Transverse colon (tissue), 4 donors: ENCODE measurements at regions not wholly inside any gene's neighbourhood (a gene's known extent, or its start where the extent isn't known, plus 50 kb on each side); places are given as distances from the start of the nearest gene placed in this dataset.

Experiments
- DNase-seq: peaks from one replicate; pipeline ENCODE4 v3.0.0-alpha.2; 2019
- H3K27ac ChIP-seq, 4 donors: fragments of 200-600 bp; sonication (generic); 2 replicates each; pipeline ENCODE4 v1.5.1; 2016 to 2018; ENCODE audit warnings: inconsistent platforms in 4 of 4
- H3K27me3 ChIP-seq: fragments of 200-600 bp; sonication (generic); 2 replicates; pipeline ENCODE4 v1.5.1; 2017; ENCODE audit warnings: inconsistent platforms
- H3K36me3 ChIP-seq, 4 donors: fragments of 200-600 bp; sonication (generic); 2 replicates each; pipeline ENCODE4 v1.5.1; 2017 to 2019; ENCODE audit warnings: inconsistent platforms in 4 of 4
- H3K4me1 ChIP-seq, 4 donors: fragments of 200-600 bp; sonication (generic); 2 replicates each; pipeline ENCODE4 v1.5.1; 2017 to 2020; ENCODE audit warnings: inconsistent platforms in 4 of 4
- H3K4me3 ChIP-seq, 4 donors: fragments of 200-600 bp; sonication (generic); 1 replicate in 1 of 4; 2 replicates in 3 of 4; pipeline versions ENCODE4 v1.5.1 to v1.6.1; 2017 to 2019; ENCODE audit warnings: inconsistent platforms in 4 of 4
- H3K9me3 ChIP-seq, 2 donors: fragments of 200-600 bp; sonication (generic); 2 replicates each; pipeline ENCODE4 v1.5.1; 2017 to 2019; ENCODE audit warnings: inconsistent platforms in 2 of 2
- EP300 ChIP-seq: sonication (generic); formaldehyde crosslinking; IDR thresholded peaks from one replicate; pipeline ENCODE4 v1.6.1; 2017; ENCODE audit warnings: antibody characterized with exemption, low read depth
- POLR2A ChIP-seq: fragments of 450-650 bp; IDR thresholded peaks from one replicate; pipeline ENCODE4 v1.6.1; 2016; ENCODE audit warnings: antibody characterized with exemption, mild to moderate bottlenecking, moderate library complexity
- POLR2AphosphoS5 ChIP-seq, 3 donors: sonication (generic); formaldehyde crosslinking; IDR thresholded peaks; one replicate each; pipeline ENCODE4 v1.6.1; 2016; ENCODE audit warnings: antibody characterized with exemption in 3 of 3
- WGBS, 2 donors: methylation state at CpG; one replicate each; pipeline ENCODE4 v1.1.5; 2018; ENCODE audit warnings: low coverage in 1 of 2; 5-methylcytosine and 5-hydroxymethylcytosine counted together
- in situ Hi-C, 4 donors: fragments of 200-750 bp; cut with MboI; loops; one replicate each; pipeline versions ENCODE4 v1.15.0 to v1.15.1; 2017; ENCODE audit warnings: low sequenced_read_pairs in 3 of 4, low pct_ligation_motif_present in 1 of 4, low pct_unique_long_range_greater_than_20kb in 1 of 4
- intact Hi-C: fragments of 100-400 bp; cut with DNase I; formaldehyde crosslinking; loops from one replicate; pipeline ENCODE4 v1.15.1; 2023; ENCODE audit warnings: low total_unique reads
- TF ChIP-seq, protein P1 (sequence below), 5 experiments: fragments of 200-600 bp in 3 of 5; fragments of 450-650 bp in 2 of 5; sonication (generic) in 3 of 5; IDR thresholded peaks; 1 replicate in 2 of 5; 2 replicates in 3 of 5; pipeline ENCODE4 v1.5.1; 2016 to 2017; ENCODE audit warnings: antibody characterized with exemption in 5 of 5, inconsistent platforms in 3 of 5, mild to moderate bottlenecking in 2 of 5, moderate library complexity in 1 of 5

DNA sequence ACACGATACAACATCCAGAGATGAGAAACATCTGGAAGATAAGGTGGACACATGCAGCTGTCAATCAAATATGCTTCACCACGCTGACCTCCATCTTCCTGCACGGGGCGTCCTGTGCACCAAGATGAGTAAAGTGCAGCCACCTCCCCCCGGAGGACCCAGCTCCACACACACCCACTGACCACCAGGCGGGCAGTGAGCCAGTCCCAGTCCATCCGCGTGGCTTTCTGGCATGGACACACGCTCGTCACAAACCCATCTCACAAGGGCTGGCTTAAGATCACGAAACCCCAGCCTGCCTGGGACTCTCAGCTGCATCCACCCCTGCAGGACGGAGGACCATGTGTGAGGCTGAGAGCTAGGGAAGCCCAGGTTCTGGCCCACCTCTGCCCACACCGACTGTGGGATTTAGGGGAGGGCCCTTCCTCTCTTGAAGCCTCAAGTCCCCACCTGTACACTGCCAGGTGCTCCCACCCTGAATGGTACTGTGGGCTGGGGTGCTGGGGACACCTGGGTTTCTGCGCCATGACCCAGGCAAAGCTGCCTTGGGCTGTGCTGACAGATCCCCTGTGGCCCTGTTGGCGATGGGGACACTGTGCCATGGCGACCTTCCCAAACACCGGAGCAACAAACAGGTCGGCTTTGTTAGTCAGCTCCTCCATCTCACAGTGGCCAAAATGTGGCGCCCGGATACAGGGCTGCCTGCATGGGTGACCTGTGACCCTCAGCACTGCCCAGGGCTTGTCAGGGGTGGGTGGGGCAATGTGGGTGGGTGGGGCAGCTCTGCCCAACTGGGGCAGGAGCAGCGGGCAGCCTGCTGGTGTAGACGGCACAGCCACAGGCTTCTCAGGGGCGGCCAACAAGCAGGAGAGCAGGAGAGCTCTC, 629.0 kb downstream of the TBC1D22A start:
- intact Hi-C loops (no loop called here), in situ Hi-C loops (no loop called here)
- Histone ChIP-seq H3K9me3 (no peaks in the 10 kb centered on the region), H3K36me3 (no peaks in the 10 kb centered on the region), H3K27me3 (no peaks in the 10 kb centered on the region), H3K4me1 (no peaks in the 10 kb centered on the region), H3K4me3 (no peak overlapping the region), H3K27ac (no peak overlapping the region)
- no peak for DNase-seq
- 33 to 77% methylated on average over 1 to 22 of the region's 23 CpGs for WGBS, 2 donors
- TF ChIP-seq POLR2AphosphoS5 (IDR thresholded peaks at IDR 0.05) (no peak), POLR2A (no peak), EP300 (no peak)
- TF ChIP-seq, protein P1, sequence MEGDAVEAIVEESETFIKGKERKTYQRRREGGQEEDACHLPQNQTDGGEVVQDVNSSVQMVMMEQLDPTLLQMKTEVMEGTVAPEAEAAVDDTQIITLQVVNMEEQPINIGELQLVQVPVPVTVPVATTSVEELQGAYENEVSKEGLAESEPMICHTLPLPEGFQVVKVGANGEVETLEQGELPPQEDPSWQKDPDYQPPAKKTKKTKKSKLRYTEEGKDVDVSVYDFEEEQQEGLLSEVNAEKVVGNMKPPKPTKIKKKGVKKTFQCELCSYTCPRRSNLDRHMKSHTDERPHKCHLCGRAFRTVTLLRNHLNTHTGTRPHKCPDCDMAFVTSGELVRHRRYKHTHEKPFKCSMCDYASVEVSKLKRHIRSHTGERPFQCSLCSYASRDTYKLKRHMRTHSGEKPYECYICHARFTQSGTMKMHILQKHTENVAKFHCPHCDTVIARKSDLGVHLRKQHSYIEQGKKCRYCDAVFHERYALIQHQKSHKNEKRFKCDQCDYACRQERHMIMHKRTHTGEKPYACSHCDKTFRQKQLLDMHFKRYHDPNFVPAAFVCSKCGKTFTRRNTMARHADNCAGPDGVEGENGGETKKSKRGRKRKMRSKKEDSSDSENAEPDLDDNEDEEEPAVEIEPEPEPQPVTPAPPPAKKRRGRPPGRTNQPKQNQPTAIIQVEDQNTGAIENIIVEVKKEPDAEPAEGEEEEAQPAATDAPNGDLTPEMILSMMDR (IDR thresholded peaks at IDR 0.05), result no peak

DNA sequence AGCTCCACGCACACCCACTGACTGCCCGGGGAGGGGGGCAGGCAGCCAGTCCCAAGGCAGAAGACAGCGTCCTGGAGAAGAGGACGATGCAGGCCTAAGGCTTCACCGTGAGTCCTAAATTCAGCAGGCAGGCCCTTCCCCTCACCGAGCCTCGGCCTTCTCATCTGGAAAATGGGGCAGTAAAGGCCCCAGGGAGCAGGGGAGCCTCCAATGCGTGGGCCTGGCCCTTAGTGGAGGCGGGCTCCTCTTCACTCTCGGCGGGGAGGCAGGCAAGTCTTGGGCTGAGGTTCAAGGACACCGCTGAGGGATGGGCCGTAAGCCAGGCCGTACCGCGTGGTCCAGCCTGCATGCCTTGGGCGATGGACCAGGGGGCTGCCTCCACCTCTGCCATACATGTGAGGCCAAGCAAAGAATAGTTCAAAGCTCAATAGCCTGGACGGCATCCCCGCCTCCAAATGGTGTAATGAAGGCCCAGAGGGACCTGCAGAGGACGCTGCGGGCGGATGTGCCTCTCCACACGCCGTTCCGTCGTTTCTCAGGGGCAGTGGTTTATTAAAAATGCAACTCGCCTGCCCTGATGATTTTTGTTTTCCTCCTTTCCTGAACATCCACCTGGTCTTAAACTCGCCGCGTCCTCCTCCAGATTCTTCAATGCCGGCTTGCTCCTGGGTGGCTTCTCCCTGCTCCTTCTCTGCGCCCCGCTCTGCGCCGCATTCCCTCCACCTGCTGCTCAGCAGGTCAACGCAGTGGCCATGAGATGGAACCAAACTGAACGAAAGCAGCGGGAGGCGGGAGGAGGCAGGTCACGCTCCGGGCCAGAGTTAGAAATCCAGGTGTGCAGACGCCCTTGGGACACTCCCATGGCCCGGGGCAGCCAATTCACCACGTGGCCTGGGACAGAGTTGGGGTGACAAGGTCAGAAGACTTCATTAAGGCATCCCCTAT, 627.8 kb downstream of the TBC1D22A start:
- in situ Hi-C loops, result no loop called here
- no peak for DNase-seq
- intact Hi-C loops, result no loop called here
- Histone ChIP-seq H3K4me1 (no peaks in the 10 kb centered on the region), H3K4me3 (no peak overlapping the region), H3K9me3 (no peaks in the 10 kb centered on the region), H3K36me3 (no peaks in the 10 kb centered on the region), H3K27ac (no peak overlapping the region), H3K27me3 (no peaks in the 10 kb centered on the region)
- TF ChIP-seq POLR2A (no peak), POLR2AphosphoS5 (IDR thresholded peaks at IDR 0.05) (no peak), EP300 (no peak)
- TF ChIP-seq, protein P1 (IDR thresholded peaks at IDR 0.05), result no peak
- 87% methylated on average over 44 of the region's 44 CpGs; no CpG with 5 or more reads in 1 of the 2 donors for WGBS, 2 donors

DNA sequence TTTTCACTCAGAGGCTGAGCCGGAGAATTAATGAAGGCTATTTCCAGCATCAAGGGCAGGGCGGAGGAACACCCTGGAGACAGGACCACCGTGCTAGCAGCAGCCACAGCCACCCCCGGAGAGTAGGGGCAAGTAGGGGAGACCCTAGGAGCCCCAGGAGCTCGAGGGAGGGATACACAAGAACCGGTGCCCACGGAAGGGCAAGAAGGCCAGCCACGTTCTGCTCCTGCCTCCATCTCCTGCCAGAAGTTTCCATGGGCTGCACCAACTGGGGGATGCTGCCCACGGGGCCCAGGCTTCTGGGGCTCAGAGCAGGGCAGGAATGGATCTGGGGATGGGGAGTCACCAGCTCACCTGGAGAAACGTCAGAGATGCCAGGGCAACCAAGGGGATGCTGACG, 626.8 kb downstream of the TBC1D22A start:
- intact Hi-C loops (no loop called here), in situ Hi-C loops (no loop called here)

More for the DNA sequence above, 626.8 kb downstream of the TBC1D22A start:
- no peaks in the 10 kb centered on the region for H3K4me1 ChIP-seq
- H3K36me3 ChIP-seq, result no peaks in the 10 kb centered on the region
- no peaks in the 10 kb centered on the region for H3K9me3 ChIP-seq
- TF ChIP-seq POLR2AphosphoS5 (IDR thresholded peaks at IDR 0.05) (no peak), EP300 (no peak), POLR2A (no peak)
- TF ChIP-seq, protein P1 (IDR thresholded peaks at IDR 0.05), result no peak
- no peak for DNase-seq
- H3K27ac ChIP-seq, result no peak overlapping the region
- no peaks in the 10 kb centered on the region for H3K27me3 ChIP-seq
- H3K4me3 ChIP-seq, result no peak overlapping the region
- 51% methylated on average over 11 of the region's 11 CpGs; no CpG with 5 or more reads in 1 of the 2 donors for WGBS, 2 donors
